ENCODE measurements at regions not wholly inside any gene's neighbourhood (a gene's known extent, or its start where the extent isn't known, plus 50 kb on each side); places are given as distances from the start of the nearest gene placed in this dataset.
"Not testable (repeated sequence)": the region's sequence is repeated elsewhere in the genome, so short reads cannot be mapped to it uniquely, and the experiment has no call there.

GRCh38 chr2:215825707-215826106 lies 187.6 kb downstream of the MREG start:
- Histone ChIP-seq H3K4me3 (ENCODE audit: low read length in 3 of 3) (no peak overlapping the region), H3K4me1 (ENCODE audit: control insufficient read depth in 2 of 3, insufficient read depth in 2 of 3, low read depth in 1 of 3, low read length in 3 of 3) (peaks cover 0 to 6% (median 2%) of the 10 kb centered on the region in 3 donors), H3K9ac (ENCODE audit: low read length in 3 of 3) (no peak overlapping the region), H3K9me3 (ENCODE audit: control insufficient read depth in 2 of 3, insufficient read depth in 1 of 3, low read length in 3 of 3) (no peaks in the 10 kb centered on the region), H3K27me3 (ENCODE audit: control insufficient read depth, insufficient read depth, low read length) (no peaks in the 10 kb centered on the region), H3K36me3 (ENCODE audit: control insufficient read depth in 2 of 3, insufficient read depth in 3 of 3, low read length in 3 of 3) (no peaks in the 10 kb centered on the region), H3K27ac (ENCODE audit: low read depth in 2 of 2, low read length in 2 of 2) (no peak overlapping the region)
- FAIRE-seq (no peak), DNase-seq (no peak)
- intact Hi-C loops (cut with DNase I): no loop called here
- no peak for TF ChIP-seq CTCF (IDR thresholded peaks at IDR 0.05; ENCODE audit: borderline replicate concordance, extremely low read depth, insufficient read depth)

DNA sequence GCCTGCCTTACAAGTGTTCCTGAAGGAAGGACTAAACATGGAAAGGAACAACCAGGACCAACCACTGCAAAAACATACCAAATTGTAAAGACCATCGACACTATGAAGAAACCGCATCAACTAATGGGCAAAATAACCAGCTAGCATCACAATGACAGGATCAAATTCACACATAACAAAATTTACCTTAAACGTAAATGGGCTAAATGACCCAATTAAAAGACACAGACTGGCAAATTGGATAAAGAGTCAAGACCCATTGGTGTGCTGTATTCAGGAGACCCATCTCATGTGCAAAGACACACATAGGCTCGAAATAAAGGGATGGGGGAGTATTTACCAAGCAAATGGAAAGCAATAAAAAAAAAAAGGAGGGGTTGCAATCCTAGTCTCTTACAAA lies 192.1 kb downstream of the MREG start:
- DNase-seq; intact Hi-C loops (cut with DNase I); H3K9me3 ChIP-seq (ENCODE audit: control insufficient read depth in 2 of 3, insufficient read depth in 1 of 3, low read length in 3 of 3); H3K9ac ChIP-seq (ENCODE audit: low read length in 3 of 3); H3K4me1 ChIP-seq (ENCODE audit: control insufficient read depth in 2 of 3, insufficient read depth in 2 of 3, low read depth in 1 of 3, low read length in 3 of 3); H3K36me3 ChIP-seq (ENCODE audit: control insufficient read depth in 2 of 3, insufficient read depth in 3 of 3, low read length in 3 of 3); H3K27ac ChIP-seq (ENCODE audit: low read depth in 2 of 2, low read length in 2 of 2); H3K27me3 ChIP-seq (ENCODE audit: control insufficient read depth, insufficient read depth, low read length); FAIRE-seq; H3K4me3 ChIP-seq (ENCODE audit: low read length in 3 of 3): not testable (repeated sequence)

- H3K36me3 ChIP-seq (ENCODE audit: control insufficient read depth in 2 of 3, insufficient read depth in 3 of 3, low read length in 3 of 3); H3K27me3 ChIP-seq (ENCODE audit: control insufficient read depth, insufficient read depth, low read length); H3K9ac ChIP-seq (ENCODE audit: low read length in 3 of 3); intact Hi-C loops (cut with DNase I); H3K4me1 ChIP-seq (ENCODE audit: control insufficient read depth in 2 of 3, insufficient read depth in 2 of 3, low read depth in 1 of 3, low read length in 3 of 3); H3K9me3 ChIP-seq (ENCODE audit: control insufficient read depth in 2 of 3, insufficient read depth in 1 of 3, low read length in 3 of 3); H3K4me3 ChIP-seq (ENCODE audit: low read length in 3 of 3); DNase-seq; H3K27ac ChIP-seq (ENCODE audit: low read depth in 2 of 2, low read length in 2 of 2); FAIRE-seq: not testable (repeated sequence)
Measured at GRCh38 chr2:215819713-215820112, 193.6 kb downstream of the MREG start.

GRCh38 chr2:215817046-215817445 lies 196.3 kb downstream of the MREG start:
- intact Hi-C loops (cut with DNase I): no loop called here
- no peaks in the 10 kb centered on the region for H3K27me3 ChIP-seq (ENCODE audit: control insufficient read depth, insufficient read depth, low read length)
- no peak overlapping the region for H3K9ac ChIP-seq (ENCODE audit: low read length in 3 of 3)
- H3K4me3 ChIP-seq (ENCODE audit: low read length in 3 of 3): no peak overlapping the region
- FAIRE-seq (no peak), DNase-seq (peak in 4 of 5 donors; percentile 39 to 79 (median 59))
- no peaks in the 10 kb centered on the region for H3K4me1 ChIP-seq (ENCODE audit: control insufficient read depth in 2 of 3, insufficient read depth in 2 of 3, low read depth in 1 of 3, low read length in 3 of 3)
- TF ChIP-seq CTCF (IDR thresholded peaks at IDR 0.05; ENCODE audit: borderline replicate concordance, extremely low read depth, insufficient read depth): no peak
- no peaks in the 10 kb centered on the region for H3K9me3 ChIP-seq (ENCODE audit: control insufficient read depth in 2 of 3, insufficient read depth in 1 of 3, low read length in 3 of 3)
- no peaks in the 10 kb centered on the region for H3K36me3 ChIP-seq (ENCODE audit: control insufficient read depth in 2 of 3, insufficient read depth in 3 of 3, low read length in 3 of 3)
- no peak overlapping the region for H3K27ac ChIP-seq (ENCODE audit: low read depth in 2 of 2, low read length in 2 of 2)

GRCh38 chr2:215816424-215816823 lies 196.9 kb downstream of the MREG start:
- Histone ChIP-seq H3K9ac (ENCODE audit: low read length in 3 of 3) (no peak overlapping the region), H3K27me3 (ENCODE audit: control insufficient read depth, insufficient read depth, low read length) (no peaks in the 10 kb centered on the region), H3K4me3 (ENCODE audit: low read length in 3 of 3) (no peak overlapping the region), H3K4me1 (ENCODE audit: control insufficient read depth in 2 of 3, insufficient read depth in 2 of 3, low read depth in 1 of 3, low read length in 3 of 3) (no peaks in the 10 kb centered on the region), H3K27ac (ENCODE audit: low read depth in 2 of 2, low read length in 2 of 2) (no peak overlapping the region), H3K36me3 (ENCODE audit: control insufficient read depth in 2 of 3, insufficient read depth in 3 of 3, low read length in 3 of 3) (no peaks in the 10 kb centered on the region), H3K9me3 (ENCODE audit: control insufficient read depth in 2 of 3, insufficient read depth in 1 of 3, low read length in 3 of 3) (no peaks in the 10 kb centered on the region)
- TF ChIP-seq CTCF (IDR thresholded peaks at IDR 0.05; ENCODE audit: borderline replicate concordance, extremely low read depth, insufficient read depth): no peak
- DNase-seq (no peak), FAIRE-seq (no peak)
- intact Hi-C loops (cut with DNase I): no loop called here
